GM18520 (cell line): ENCODE measurements at regions not wholly inside any gene's neighbourhood (a gene's known extent, or its start where the extent isn't known, plus 50 kb on each side); places are given as distances from the start of the nearest gene placed in this dataset.
"Not testable (repeated sequence)": the region's sequence is repeated elsewhere in the genome, so short reads cannot be mapped to it uniquely, and the experiment has no call there.

Experiments used
- ATAC-seq: cut with Tn5 transposase; IDR thresholded peaks from one replicate; pipeline ENCODE4 v1.9.1; 2021; ENCODE audit not compliant: unreplicated experiment

- ATAC-seq = no peak
Observed at GRCh38 chr5:99033014-99033900, 104.5 kb upstream of the CHD1 start.

DNA sequence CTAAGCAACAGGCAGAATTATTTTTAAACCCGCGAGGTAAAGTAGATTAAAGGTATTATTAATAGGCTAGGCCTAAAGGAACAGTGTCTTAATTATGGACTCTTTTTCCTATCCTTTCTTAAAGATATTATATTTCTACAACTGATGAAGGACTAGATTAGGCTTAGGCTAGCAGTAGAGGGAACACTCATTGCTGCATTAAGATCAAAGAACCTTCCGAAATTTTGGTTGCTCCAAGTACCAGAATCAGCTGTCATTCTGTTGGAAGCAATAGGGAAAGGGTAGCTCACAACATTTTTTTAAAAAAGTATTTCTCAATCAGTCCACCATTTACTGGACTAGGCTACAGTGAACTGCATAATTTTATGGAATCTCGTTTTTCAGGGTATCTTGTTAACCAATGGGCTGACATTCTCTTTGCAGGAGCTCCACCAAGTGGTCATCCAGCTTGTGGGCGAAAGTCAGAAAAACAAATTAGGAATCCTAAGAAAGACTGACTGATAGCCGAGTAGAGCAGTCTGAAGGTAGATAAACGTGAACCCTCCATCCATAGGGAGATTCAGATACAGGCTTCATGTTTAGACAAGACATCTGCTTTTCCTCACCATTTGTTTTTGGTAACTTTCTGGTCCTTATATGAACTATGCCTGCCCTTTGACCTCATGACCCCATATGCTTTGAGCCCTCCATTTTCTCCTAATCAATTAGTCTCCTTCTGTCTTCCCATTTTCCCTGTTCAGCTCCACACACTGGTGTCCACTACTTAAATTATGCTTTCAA lies 103.6 kb upstream of the CHD1 start:
- ATAC-seq = no peak

DNA sequence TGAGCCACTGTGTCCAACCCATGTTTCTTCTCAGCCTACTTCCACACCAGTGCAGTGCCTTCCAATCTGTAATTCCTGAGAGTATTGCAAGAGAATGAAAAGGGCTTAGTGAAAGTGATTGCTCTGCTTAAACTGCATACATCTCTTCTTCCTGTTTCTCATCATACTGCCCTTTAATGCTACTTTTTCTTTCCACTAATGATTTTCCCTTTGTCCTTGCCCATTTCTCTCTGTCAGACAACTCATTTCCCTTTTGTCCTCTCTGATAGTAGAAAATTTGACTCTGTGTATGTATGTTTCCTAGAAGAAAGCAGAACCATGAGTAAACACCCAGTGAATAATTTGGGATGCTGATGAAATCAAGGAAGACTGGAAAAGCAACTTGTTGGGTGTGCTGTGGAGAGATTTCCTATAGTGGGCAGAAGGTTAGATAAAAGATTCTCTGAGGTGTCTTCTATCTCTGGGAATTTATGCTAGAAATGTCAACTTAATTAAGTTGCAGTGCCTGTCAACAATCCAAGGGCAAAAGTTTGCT lies 102.2 kb upstream of the CHD1 start:
- no peak for ATAC-seq

- no peak for ATAC-seq
Observed at GRCh38 chr5:99029172-99029571, 100.4 kb upstream of the CHD1 start.

DNA sequence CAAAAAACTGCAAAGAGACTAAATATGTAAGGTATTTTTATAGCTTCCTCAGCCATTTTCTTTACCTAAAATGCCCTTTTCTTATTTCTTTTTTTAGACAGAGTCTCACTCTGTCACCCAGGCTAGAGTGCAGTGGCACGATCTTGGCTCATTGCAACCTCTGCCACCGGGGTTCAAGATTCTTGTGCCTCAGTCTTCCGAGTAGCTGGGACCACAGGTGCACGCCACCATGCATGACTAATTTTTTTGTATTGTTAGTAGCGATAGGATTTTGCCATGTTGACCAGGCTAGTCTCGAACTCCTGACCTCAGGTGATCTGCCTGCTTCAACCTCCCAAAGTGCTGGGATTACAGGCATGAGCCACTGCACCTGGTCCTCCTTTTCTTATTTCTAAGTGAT lies 99.4 kb upstream of the CHD1 start:
- not testable (repeated sequence) for ATAC-seq

DNA sequence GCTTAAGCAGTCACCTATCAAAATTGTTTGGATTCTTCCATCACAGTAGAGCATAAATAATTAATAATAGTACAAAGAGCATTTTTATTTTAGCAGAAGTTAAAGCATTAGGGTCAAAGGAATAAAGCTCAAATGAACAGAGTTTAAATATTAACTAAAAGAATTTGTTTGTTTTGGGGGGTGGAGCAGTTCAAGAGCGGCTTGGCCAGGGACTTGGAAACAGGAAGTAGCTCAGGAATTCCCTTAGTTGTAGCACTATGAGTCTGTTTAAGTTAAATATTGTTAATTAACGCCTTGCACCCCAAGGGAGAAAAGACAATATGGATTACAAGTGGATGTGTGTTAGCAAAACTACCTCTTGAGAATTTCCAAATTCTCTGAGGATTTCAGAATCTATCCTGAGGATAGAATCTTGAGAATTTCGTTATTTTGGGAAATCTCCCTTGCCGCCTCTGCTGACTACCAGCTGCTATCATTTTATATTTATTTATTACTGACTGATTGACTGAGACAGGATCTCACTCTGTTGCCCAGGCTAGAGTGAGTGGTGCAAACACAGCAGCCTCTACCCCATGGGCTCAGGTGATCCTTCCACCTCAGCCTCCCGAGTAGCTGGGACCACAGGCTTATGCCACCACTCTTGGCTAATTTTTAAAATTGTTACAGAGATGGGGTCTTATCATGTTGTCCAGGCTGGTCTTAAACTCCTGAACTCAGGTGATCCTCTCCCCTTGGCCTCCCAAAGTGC lies 96.7 kb upstream of the CHD1 start:
- no peak for ATAC-seq

- ATAC-seq = no peak
Observed at GRCh38 chr5:99023330-99023729, 94.5 kb upstream of the CHD1 start.

DNA sequence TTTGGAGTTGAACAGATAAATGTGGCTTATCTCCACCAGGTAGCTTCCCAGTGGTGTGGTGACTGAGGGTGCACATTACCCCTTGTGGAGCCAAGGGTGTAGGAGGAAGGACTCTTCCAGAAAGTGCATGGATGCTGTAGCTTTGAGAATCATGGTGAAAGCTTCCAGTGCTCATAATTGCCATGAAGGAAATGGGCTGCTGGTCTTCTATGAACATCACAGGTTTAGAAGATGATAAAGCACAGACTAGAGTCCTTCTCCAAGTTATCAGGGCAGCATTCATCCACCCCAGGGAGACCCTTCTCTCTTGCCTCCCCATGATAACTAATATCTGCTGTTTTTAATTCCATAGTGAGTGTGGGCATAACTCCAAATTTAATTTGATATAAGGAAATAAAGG lies 93.4 kb upstream of the CHD1 start:
- ATAC-seq = no peak

DNA sequence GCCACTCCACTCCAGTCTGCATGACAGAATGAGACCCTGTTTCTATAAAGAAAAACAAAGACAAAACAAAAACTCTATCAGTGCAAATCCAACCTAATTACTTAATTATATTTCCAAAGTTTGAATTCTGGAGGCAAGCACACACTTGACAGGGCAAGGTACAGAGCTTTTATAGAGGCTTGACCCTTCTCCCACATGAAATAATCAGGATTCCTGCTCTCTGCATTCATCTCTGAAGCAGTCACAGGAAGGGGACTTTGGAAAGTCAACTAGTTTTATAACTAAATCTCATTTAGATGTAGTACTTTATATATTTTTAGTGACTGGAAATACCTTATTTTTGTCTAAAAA lies 91.9 kb upstream of the CHD1 start:
- no peak for ATAC-seq

DNA sequence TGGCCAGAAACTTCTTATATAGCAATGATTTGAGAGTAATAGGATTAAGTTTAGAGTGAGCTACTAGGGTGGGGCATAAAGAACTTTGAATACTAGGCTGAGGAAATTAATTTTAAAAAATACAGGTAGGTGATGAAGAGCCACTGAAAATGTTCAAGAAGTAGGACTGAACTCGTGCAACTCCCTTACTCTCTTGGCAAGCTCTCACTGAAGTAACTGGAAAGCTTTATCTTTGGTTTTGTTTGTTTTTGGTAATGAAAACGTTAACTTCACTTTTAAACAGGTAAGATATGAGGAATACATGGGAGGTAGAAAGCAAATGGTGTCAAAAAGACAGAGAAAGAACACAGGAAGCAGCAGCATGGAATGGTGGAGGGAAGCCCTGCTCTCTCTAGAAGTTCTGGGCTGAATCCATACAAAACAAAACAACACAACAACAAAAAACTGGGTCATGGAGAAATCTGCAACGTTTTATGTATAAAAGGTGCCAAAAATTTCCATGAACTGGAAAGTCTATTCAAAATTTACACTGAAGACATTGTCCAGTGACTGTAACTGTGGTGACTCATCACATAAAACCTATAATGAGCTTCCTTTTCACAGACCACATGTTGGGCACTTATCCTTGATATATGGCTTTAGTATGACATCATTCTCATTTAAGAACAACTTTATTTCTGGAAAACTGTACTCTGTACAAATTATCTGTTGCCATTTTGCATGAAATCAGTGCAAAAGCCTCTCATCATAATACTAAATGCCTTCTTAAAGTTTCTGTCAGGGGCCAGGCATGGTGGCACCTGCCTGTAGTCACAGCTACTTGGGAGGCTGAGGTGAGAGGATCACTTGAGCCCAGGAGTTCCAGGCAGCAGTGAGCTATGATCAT lies 91.2 kb upstream of the CHD1 start:
- peak; percentile 69 for ATAC-seq

DNA sequence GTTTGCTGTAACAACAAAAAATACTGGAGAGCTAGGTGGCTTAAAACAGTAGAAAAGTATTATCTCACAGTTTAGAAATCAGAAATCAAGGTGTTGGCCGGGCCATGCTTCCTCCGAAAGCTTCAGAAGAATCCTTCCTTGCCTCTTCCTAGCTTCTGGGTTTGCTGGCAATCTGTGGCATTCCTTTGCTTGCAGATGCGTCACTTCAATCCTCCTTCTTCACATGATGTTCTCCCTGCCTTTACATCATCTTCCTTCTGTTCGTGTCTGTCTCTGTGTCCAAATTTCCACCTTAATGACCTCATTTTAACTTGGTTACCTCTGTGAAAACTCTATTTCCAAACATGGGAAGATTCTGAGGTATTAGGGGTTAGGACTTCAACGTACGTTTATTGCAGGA lies 90.4 kb upstream of the CHD1 start:
- no peak for ATAC-seq

DNA sequence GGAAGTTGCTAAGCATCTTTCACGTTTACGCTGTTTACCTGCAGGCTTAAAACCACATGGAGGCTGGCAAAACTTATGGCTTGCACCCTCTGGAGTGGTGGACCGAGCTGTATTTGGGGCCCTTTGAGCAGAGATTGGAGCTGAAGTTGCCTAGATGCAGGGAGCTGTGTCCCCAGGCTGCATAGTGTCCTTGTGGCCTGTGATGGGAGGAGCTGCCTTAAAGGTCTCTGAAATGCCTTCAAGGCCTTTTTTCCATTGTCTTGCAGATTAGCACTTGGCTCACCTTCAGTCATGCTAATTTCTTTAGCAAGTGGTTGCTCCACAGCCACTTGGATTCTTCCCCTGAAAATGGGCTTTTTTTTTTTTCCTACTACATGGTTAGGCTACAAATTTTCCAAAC lies 81.5 kb upstream of the CHD1 start:
- no peak for ATAC-seq

- ATAC-seq = not testable (repeated sequence)
Observed at GRCh38 chr5:99008009-99008408, 79.2 kb upstream of the CHD1 start.

DNA sequence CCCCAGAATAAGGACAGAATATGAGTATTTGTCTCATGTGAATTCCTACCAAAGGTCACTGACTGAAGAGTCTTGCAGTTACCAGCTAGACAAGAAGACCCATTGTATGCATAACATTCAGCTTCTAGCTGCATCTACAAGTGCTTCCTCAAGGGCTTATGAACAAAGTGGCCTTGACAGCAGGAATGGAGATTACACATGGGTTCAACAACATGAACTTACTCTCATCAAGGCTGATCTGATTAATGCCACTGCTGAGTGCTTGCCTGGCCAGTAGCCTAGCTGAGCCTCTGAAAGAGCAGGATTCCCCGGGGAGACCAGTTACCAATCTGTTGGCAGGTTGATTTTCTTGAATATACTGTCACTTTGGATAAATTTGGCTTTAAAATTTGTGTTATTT lies 76.7 kb upstream of the CHD1 start:
- no peak for ATAC-seq

- peak; percentile 100 for ATAC-seq
Observed at GRCh38 chr5:99004960-99005359, 76.2 kb upstream of the CHD1 start.

DNA sequence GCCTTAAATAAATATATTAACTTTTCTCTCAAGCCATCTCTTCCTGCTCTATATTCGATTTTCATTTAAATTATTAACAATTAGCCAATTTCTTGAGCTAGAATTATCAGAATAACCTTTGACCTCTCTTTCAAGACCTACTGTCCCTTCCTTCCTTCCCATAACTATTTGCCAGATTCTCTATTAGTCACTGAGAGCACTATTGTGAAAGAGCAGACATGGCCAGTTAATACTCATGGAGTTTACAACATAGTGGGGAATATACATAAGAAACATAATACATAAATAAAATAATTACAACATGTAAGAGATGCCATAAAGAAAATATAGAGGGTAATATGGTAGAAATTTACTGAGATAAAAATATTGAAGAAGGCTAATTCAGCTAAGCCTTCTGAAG lies 72.1 kb upstream of the CHD1 start:
- no peak for ATAC-seq

DNA sequence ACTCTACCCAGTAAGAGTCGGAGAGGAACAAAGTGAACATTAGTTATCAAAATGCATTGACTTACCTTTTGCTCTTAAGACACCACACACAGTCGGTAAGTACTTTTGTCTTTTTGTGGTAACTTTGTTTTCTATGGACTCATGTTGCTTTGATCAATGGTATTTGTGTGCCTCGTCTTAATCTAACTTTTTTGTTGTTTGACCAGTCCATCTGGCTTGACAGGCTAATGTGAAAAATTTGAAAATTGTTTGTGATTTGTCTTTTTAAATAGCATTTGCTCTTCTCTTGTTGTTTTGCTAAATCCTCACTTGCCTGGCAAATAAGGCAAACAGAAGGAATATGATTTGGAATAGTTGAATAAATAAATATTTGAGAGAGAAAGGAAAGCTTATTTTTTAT lies 71.4 kb upstream of the CHD1 start:
- ATAC-seq = no peak

- ATAC-seq = no peak
Observed at GRCh38 chr5:98999631-99000030, 70.8 kb upstream of the CHD1 start.

- ATAC-seq = no peak
Observed at GRCh38 chr5:98997000-98997399, 68.2 kb upstream of the CHD1 start.

- ATAC-seq = no peak
Observed at GRCh38 chr5:98994611-98995010, 65.8 kb upstream of the CHD1 start.
